GM12891 (cell line): ENCODE measurements at regions not wholly inside any gene's neighbourhood (a gene's known extent, or its start where the extent isn't known, plus 50 kb on each side); places are given as distances from the start of the nearest gene placed in this dataset.

ENCODE experiments used
- PAX5 ChIP-seq: IDR thresholded peaks from 2 replicates; pipeline ENCODE4 v1.6.1; 2011; ENCODE audit warnings: low read length, moderate library complexity, mild to moderate bottlenecking; ENCODE audit not compliant: insufficient read depth, severe bottlenecking
- POLR2AphosphoS5 ChIP-seq: IDR thresholded peaks from 2 replicates; pipeline ENCODE4 v1.6.1; 2011; ENCODE audit warnings: low read depth, low read length, control low read depth

- no peak for TF ChIP-seq POLR2AphosphoS5
- no peak for TF ChIP-seq PAX5
Measured at GRCh38 chr5:168151041-168151440, 140.4 kb upstream of the WWC1 start.
